ENCODE measurements at regions not wholly inside any gene's neighbourhood (a gene's known extent, or its start where the extent isn't known, plus 50 kb on each side); places are given as distances from the start of the nearest gene placed in this dataset.

GRCh38 chr6:48904809-48905208 lies 558.2 kb downstream of the MMUT start:
- ATAC-seq: no peak

GRCh38 chr6:48894469-48894868 lies 568.6 kb downstream of the MMUT start:
- Histone ChIP-seq H3K9me3 (no peaks in the 10 kb centered on the region), H3K4me3 (no peak overlapping the region), H3K4me1 (ENCODE audit: low read depth) (no peaks in the 10 kb centered on the region), H3K36me3 (ENCODE audit: low read depth) (no peaks in the 10 kb centered on the region)
- ATAC-seq (no peak), DNase-seq (no peak)
- intact Hi-C loops (cut with DNase I, micrococcal nuclease): no loop called here
- TF ChIP-seq CTCF (IDR thresholded peaks at IDR 0.05): no peak

More at GRCh38 chr6:48904809-48905208, 558.2 kb downstream of the MMUT start:
- Histone ChIP-seq H3K4me3 (no peak overlapping the region), H3K4me1 (ENCODE audit: low read depth) (no peaks in the 10 kb centered on the region), H3K36me3 (ENCODE audit: low read depth) (no peaks in the 10 kb centered on the region), H3K9me3 (peaks cover 1% of the 10 kb centered on the region)
- no peak for DNase-seq
- intact Hi-C loops (cut with DNase I, micrococcal nuclease): no loop called here
- TF ChIP-seq CTCF (IDR thresholded peaks at IDR 0.05): no peak

- H3K4me1 ChIP-seq (ENCODE audit: low read depth): no peaks in the 10 kb centered on the region
- intact Hi-C loops (cut with DNase I, micrococcal nuclease): no loop called here
- no peak for DNase-seq
- no peak overlapping the region for H3K4me3 ChIP-seq
- no peak for ATAC-seq
- no peak for TF ChIP-seq CTCF (IDR thresholded peaks at IDR 0.05)
- no peaks in the 10 kb centered on the region for H3K9me3 ChIP-seq
- no peaks in the 10 kb centered on the region for H3K36me3 ChIP-seq (ENCODE audit: low read depth)
Observed at GRCh38 chr6:48893048-48893447, 570.0 kb downstream of the MMUT start.

- no peaks in the 10 kb centered on the region for H3K36me3 ChIP-seq (ENCODE audit: low read depth)
Observed at GRCh38 chr6:48891308-48891707, 571.7 kb downstream of the MMUT start.

GRCh38 chr6:48889429-48889828 lies 573.6 kb downstream of the MMUT start:
- DNase-seq: no peak
- H3K36me3 ChIP-seq (ENCODE audit: low read depth): no peaks in the 10 kb centered on the region
- no peaks in the 10 kb centered on the region for H3K4me1 ChIP-seq (ENCODE audit: low read depth)
- intact Hi-C loops (cut with DNase I, micrococcal nuclease): no loop called here
- ATAC-seq: no peak
- no peak overlapping the region for H3K4me3 ChIP-seq
- no peaks in the 10 kb centered on the region for H3K9me3 ChIP-seq
- no peak for TF ChIP-seq CTCF (IDR thresholded peaks at IDR 0.05)

More at GRCh38 chr6:48891308-48891707, 571.7 kb downstream of the MMUT start:
- DNase-seq: no peak
- H3K4me3 ChIP-seq: no peak overlapping the region
- no peak for TF ChIP-seq CTCF (IDR thresholded peaks at IDR 0.05)
- no peaks in the 10 kb centered on the region for H3K9me3 ChIP-seq
- no peak for ATAC-seq
- no peaks in the 10 kb centered on the region for H3K4me1 ChIP-seq (ENCODE audit: low read depth)
- intact Hi-C loops (cut with DNase I, micrococcal nuclease): no loop called here

- Histone ChIP-seq H3K36me3 (ENCODE audit: low read depth) (no peaks in the 10 kb centered on the region), H3K9me3 (no peaks in the 10 kb centered on the region), H3K4me1 (ENCODE audit: low read depth) (no peaks in the 10 kb centered on the region), H3K4me3 (no peak overlapping the region)
- ATAC-seq (no peak), DNase-seq (no peak)
- TF ChIP-seq CTCF (IDR thresholded peaks at IDR 0.05): no peak
- intact Hi-C loops (cut with DNase I, micrococcal nuclease): no loop called here
Observed at GRCh38 chr6:48883116-48883515, 579.9 kb downstream of the MMUT start.

Data from mucosa of descending colon (tissue), 3 donors.